Left hindlimb (tissue), 1 donor: ENCODE measurements at regions not wholly inside any gene's neighbourhood (a gene's known extent, or its start where the extent isn't known, plus 50 kb on each side); places are given as distances from the start of the nearest gene placed in this dataset.
"Not testable (repeated sequence)": the region's sequence is repeated elsewhere in the genome, so short reads cannot be mapped to it uniquely, and the experiment has no call there.

Experiments used
- DNase-seq: peaks from one replicate; pipeline ENCODE4 v3.0.0-alpha.2; 2018

DNA sequence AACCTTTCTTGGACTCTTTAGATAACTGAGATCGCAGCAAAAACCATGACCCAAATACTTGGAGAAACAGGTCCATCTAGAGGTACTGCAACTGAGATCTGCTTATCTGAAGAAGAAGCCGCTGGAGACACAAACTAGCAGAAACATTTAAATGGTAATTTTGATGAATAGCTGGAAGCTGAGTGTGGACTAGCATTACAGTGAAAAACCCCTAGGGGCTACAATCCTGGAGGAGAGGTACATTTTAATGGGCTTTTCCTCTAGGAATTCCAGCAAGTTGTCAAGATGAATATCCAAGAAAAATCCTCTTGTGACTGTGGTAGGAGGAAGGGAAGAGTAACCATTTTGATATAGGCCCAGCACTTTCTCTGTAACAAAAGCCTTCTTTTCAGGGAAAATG, 592.5 kb upstream of the GRIA3 start:
- DNase-seq = no peak

DNA sequence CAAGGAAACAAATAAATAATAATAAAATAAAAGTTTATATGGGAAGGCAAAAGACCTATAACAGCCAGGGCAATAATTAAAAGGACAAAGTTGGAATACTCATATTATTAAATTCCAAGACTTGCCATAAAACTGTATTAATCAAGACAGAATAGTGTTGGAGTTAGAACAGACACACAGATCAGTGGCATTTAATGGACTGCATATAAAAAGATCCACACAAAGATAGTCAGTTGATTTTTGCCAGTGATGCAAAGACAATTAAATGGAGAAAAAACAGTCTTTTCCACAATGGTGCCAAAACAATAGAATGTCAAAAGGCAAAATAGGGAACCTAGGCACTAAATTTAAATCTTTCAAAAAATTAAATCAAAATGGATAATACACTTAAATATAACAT, 587.1 kb upstream of the GRIA3 start:
- DNase-seq = no peak

DNA sequence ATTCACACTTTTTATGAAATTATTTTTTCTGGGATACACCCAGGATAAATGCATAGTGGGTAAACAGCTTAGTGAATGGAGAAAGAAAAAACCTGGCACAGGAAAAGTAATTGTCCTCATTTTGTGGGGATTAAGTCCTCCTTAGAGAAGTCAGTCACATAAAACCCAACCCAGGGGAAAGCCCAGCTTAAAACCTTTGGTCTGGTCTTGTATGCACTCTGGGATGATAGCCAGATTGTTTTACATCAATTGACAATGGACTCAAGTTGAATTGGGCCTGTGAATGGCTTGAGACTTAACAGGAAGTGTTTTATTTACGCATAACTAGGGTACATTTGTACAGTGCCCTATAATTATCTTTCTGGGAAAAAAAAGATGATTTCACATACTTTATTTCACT, 561.3 kb upstream of the GRIA3 start:
- no peak for DNase-seq

DNA sequence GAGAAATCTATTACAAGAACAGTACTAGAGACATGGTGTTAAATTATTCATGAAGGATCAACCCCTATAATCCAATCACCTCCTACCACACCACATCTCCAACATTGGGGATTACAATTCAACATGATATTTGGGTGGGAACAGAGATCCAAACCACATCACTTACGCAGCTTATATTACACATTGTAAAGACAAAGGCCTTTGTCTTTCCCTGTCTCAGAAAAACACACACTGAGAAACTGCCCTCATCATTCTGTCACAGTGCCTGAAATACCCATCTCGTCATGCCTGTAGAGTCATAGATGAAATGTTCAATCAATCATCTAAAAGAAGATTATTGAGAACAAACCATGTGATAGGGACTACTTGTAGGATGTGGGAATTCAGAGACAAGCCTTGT, 558.8 kb upstream of the GRIA3 start:
- no peak for DNase-seq

DNA sequence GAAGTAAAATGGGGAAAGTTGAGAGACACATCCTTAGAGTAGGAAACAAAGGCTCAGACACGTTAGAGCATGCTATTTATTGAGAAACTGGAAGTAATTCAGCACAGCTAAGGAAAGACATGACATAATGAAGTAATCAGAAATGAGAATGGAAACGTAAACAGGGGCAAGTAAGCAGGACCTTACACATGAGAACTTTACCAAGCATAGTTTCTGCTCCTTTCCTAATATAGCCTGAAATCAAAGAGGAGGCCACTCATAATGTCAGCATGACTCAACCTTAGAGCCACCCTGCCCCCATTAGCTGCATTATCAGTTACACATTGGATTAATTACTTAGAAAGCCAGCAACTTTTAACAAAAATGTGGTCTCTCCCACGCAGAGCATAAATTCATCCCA, 558.3 kb upstream of the GRIA3 start:
- no peak for DNase-seq

DNA sequence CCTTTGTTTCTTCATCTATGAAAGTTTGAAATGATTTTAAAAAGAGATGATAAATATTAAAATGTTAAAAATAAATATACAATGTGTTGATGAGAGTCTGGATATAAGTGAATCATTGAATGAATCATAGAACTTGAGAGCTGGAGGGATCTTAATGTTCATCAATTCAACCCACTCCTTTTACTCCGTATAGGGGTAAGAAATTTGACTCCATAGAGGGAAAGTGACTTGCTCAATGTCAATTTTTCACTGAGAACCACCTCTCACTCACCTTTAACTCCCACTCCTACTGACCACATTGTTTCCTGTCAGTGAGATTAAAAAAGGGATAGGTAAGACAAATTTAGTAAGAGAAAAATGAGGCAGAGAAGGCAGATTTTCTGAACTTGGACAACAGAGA, 557.2 kb upstream of the GRIA3 start:
- DNase-seq = no peak

DNA sequence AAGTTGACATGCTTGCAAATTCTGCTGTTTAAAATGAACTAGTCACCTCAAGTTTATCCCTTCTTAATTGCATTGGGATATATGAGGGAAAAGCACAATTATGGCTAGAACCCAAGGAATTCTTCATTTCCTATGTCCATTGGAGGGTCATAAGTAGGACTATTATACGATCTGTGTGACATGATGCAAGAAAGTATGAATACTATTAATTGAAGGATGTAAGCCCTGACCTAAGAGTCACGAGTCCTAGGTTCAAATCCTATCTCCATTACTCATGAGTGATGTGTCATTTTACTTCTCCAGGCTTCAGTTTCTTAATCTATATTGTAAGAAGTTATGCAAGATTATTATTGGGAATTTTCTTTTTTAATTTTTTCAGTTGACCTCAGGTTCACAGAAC, 542.9 kb upstream of the GRIA3 start:
- DNase-seq = no peak

DNA sequence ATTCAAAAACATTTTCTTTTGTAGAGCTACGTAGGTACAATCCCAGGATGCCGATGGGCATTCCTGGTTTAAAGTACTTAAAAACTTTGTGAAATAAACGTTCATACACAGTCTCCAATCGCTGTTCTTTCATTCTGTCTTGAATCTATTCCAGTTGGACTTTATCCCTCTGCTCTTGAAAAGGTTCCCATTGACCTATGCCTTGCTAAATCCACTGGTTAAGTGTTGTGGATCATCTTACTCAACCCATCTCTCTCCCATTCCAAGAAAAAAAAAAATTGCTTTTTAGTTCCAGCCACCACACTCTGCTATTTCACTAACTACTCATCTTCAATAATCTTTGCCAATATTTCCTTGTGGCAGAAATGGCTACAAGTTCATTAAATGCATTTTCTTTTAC, 542.3 kb upstream of the GRIA3 start:
- no peak for DNase-seq

DNA sequence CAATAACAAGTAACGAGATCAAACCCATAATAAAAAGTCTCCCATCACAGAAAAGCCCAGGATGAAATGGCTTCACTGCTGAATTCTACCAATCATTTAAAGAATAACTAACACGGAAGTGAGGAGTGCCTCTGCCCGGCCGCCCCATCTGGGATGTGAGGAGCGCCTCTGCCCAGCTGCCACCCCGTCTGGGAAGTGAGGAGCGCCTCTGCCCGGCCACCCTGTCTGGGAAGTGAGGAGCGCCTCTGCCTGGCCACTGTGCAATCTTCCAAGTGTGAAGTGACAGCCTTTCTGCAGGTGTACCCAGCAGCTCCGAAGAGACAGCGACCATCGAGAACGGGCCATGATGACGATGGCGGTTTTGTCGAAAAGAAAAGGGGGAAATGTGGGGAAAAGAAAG, 528.8 kb upstream of the GRIA3 start:
- not testable (repeated sequence) for DNase-seq

DNA sequence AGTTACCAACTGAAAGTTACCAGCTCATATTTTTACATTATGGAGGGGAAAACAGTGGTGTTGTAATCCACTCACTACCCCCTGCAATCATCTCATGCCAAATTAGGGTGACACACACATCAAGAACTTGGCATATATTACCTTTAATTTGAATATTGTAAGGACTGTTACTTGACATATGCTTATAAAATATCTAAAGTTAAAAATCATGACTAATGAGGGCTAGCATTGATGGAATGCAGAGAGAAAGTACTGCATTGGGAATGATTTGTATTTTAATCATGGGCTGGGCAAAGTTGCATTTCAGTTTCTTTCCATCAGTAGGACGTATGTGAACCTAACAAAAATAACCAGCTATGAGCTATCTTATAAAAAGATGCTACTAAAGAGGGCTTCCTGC, 517.5 kb upstream of the GRIA3 start:
- no peak for DNase-seq

DNA sequence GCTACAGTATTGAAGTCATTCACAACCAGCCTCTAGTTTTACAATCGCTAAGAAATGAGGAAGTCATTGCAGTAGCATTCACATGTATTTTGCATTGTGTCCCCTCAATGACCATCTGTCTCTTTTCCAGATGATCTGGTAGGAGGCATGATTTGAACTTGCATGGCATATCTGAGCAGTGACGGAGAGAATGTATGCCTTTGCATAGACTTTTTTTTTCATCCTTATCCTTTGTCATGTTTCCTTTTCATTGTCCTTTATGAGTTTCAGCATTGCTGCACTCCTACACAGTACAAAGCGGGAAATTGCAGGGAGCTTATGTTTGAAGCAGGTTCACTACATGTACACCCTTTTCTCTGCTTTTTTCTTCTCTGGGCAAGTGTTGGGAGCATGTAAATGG, 516.4 kb upstream of the GRIA3 start:
- DNase-seq = no peak

DNA sequence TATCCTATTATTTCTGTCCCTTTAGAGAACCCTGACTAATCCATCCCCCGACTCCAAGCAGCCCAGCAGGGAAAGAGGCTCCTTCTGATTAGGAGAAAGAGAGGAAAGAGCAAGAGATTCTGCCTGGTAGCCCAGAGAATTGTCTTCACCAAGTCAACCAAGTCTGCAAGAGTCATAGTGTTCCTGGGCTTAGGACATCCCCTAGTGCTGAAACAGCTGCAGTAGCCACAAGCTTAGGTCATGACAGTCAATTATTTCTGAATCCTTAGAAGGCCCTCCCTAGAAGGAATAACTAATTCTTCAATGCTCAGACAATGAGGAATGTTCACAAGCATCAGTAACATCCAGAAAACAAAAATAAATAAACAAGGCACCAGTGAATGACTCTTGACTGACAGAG, 480.3 kb upstream of the GRIA3 start:
- no peak for DNase-seq

DNA sequence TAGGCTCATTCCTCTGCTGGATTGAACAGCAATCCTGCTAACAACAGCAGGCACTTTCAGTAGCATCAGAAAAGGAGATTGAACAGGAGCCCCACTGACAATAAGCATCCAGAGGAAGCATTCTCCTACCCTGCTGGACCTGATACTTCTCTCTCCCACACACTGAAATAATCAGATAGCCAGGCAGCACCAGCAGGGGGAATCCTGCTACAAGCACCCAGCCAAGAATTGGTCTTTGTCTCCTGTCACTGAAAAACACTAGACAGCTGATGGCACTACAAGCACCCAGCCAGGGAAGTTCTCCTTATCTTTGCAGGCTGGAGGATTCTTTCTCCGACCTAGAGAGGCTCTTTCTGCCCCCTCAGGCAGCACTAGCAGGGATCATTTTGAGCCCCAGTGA, 444.3 kb upstream of the GRIA3 start:
- no peak for DNase-seq

DNA sequence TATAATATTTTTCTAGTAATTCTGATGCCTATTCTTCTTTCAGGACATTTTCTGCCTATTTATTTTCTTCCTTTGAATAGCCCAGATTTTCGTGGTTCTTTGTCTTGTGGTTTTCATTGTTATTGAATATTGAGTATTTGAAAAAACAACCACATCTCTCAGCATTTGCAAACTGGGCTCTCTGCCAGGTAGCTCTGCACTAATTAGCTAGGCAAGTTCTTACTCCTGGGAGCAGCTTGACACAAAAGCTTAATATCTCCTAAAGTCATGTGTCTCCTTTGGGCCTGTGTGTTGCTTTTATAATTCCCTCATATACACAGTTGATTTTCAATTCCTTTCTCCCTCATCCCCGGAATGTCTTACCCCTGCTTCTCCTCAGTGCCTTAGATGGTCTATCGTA, 413.5 kb upstream of the GRIA3 start:
- no peak for DNase-seq

DNA sequence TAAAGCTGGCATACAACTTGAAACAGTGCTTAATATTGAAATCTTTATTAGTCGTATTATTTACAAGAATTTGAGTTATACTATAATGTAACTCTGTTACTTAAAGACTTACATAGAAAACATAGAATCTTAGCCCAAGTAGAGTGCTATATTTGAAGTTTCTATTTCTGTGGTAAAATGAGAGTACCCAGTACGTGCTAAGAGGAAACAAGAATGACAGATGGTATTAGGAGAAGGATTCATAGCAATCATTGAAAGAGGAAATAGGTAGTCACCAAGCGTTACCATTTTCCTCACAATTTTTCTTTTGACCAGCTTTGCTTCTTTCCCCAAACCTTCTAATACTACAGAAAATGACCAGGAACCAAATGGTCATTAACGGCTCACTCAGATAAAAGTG, 412.1 kb upstream of the GRIA3 start:
- no peak for DNase-seq

DNA sequence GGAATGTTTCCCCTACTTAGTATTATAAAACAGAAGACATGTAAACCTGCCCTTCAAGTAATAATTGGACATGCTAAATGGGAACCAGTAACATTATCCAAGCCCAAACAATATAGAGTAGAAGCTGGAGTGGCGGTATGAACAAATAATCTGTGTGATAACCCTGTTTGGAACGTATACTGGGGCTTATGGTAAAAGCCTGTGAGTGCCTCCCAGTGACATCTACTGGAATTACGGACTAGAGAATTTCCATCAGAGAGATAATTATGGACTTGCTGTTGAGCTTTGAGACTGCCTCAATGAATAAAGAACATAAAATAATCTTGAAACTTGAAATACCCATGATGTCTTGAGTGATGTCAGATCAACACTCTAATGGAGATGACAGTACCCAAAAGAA, 406.3 kb upstream of the GRIA3 start:
- no peak for DNase-seq

DNA sequence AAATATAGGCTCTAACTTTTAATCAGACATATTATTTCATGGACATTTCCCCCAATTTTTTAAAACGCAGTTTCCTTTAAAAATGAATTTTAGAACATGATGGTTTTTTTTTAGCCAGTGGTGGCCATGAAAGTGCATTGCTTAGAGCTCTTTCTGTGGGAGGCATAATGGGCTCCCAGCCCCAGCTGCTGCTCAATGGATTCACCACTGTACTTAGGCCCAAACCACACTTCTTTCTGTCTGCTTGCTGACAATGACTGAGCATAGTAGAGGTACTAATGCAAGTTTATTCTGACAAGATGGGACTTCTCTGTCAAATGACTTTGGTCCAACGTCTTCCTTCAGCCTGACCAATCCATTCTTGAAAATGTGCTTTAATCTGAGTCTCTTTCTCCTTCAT, 400.2 kb upstream of the GRIA3 start:
- no peak for DNase-seq

DNA sequence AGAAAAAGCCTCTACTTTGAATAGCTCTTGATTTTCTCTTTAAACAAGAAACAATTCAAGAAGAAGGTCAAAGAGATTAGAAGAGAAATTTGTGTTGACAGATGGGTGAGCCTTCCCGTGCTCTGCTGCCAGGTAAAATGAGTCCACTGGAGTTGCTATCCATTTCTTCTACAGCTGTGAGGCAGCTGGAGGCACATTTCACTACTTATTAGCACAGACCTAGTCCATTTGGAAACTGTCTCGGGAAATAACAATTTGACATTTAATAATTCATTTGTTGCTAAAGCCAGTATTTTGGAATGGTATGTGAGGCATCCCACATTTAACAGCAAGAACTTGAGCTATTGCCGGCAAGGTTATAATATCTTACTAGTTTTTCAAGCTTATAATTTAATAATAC, 396.8 kb upstream of the GRIA3 start:
- no peak for DNase-seq

DNA sequence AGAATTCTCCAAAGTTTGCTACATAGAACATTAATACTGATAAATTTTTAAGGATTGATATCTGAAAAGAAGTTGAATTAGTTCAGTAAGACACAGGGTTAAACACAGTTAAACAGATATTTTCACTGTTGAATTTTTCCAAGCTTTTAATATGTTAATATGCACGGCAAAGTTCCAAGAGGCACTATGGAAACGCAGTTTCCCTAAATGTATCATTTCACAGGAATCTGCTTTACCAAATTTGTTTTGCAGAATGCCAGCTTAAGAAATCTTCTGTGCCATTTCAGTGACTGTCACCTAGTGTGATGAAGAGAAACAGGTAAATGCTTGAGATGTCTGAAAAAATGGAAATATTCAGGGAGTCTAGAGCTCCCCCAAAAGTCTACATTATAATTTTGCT, 395.9 kb upstream of the GRIA3 start:
- no peak for DNase-seq

DNA sequence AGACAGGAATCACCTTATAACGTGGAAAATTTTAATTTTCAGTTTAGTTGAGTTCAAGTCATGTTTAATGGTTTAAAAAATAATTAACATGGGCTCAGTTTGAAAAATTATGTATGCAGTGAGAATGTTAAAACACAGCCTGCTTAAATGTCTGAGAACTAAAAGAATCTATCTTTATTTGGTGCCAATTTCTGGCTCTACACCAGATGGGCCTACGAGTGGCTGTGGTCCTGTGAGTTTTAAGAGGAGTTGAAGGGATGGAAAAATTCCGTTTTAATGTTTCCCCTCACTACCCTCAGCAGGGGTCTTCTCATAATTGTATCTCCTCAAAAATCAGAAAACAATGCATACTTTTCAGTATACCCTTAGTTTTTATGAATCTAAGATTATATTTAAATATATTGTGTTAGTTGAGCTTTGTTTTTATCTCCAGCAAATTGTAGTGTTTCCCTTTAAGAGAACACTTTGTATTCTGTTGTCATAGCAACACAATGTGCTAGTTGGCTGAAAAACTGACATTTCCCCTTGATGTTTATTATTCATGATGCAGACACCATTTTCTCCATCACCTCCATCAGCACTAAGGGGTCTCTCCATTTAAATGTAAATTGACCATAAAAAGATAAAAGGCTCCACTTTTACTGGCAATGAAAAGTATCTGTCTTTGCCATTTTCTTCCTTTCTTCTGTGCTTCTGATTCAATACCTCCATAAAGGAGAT, 393.5 kb upstream of the GRIA3 start:
- DNase-seq = no peak

DNA sequence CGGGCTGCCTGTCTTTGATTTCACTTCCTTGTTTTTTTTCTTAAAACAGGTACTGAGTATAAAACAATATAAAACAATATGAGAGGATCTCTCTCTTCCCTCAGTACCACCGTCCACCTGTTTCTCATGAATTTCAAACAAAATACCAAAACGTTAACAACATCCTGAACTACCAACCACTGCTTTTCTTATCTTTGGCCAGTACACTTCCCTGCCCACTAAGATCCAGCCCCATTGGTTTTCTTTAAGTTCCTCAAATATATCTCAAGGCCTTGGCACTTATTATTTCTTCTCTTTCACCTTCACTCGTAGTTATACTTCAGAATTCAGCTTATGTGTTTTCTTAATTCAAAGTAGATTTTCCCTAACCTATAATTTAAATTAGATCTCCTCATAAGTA, 370.2 kb upstream of the GRIA3 start:
- DNase-seq = no peak

DNA sequence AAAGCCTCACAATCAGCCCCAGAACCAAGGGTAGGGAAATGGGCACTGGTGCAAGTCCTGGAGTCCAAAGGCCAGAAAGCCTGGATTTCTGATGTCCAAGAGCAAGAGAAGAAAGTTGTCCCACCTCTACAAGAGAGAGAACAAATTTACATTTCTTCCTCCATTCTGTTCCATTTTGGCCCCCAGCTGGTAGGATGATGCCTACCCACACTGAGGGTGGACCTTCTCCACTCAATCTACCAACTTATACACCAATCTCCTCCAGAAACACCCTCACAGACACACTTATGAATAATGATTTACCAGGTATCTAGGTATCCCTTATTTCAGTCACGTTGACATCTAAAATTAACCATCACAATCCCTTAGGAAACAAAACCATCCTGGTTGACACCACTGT, 367.8 kb upstream of the GRIA3 start:
- no peak for DNase-seq

DNA sequence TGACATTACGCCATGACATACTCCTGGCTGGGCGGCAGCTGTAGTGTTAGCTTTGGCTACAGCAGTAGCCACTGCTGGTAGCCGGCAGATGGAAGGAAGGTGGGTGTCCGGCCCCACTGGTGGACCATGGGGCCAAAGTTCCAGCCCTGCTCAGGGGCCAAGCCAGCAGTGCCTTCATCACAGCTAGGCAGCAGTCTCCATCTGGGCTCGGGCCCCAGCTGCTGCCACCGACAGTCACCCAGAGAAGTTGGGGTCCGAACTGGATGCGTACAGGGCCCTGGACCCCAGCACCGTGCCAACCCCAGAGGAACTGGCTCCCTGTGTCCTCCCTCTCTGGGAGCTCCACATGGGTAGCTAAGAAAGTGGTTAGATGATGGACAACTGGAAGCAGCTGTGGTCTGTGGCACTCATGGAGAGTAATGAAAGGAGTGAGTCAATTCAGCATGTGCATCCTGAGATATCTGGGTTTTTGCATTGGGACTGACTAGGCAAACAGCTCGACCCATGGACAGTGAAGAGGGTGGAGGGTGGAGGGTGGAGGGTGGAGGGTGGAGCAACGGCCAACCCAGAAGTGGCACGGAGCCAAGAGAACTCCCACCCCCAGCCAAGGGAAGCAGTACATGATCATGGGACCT, 366.6 kb upstream of the GRIA3 start:
- DNase-seq = no peak

DNA sequence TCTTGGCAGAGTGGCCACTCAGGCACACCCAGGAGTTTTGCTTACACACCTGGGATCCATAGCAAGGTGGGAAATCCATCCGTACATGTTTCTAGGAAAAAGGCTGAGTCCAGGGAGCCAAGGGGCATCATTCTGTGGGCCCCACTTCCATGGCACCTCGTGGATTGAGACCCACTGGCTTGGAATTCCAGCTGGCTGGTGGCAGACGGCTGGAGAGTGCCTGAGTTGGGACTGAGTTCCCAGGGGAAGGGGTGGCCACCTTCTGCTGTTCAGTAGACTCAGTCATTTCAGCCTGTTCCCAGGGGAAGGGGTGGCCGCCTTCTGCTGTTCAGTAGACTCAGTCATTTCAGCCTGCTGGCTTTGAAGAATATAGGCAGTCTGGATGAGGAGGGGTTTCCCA, 366.0 kb upstream of the GRIA3 start:
- DNase-seq = no peak

DNA sequence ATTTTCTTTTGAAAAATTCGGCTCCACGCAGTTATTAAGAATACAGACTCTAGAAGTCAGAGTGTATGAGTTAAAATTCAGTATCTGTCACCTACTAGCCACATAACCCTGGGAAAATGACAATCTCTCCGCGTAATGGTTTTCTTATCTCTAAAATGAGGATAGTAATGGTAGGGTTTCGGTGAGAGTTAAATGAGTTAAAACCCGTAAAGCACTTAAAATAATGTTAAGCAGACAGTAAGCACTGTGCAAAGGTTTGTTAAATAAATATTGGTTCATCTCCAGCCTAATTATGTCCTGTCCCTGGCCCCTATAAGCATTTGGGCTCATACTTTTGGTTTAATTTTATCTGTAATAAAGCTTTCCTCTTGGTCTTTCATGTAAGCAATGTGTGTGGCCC, 350.8 kb upstream of the GRIA3 start:
- DNase-seq = no peak
